ENCODE measurements at regions not wholly inside any gene's neighbourhood (a gene's known extent, or its start where the extent isn't known, plus 50 kb on each side); places are given as distances from the start of the nearest gene placed in this dataset.

DNA sequence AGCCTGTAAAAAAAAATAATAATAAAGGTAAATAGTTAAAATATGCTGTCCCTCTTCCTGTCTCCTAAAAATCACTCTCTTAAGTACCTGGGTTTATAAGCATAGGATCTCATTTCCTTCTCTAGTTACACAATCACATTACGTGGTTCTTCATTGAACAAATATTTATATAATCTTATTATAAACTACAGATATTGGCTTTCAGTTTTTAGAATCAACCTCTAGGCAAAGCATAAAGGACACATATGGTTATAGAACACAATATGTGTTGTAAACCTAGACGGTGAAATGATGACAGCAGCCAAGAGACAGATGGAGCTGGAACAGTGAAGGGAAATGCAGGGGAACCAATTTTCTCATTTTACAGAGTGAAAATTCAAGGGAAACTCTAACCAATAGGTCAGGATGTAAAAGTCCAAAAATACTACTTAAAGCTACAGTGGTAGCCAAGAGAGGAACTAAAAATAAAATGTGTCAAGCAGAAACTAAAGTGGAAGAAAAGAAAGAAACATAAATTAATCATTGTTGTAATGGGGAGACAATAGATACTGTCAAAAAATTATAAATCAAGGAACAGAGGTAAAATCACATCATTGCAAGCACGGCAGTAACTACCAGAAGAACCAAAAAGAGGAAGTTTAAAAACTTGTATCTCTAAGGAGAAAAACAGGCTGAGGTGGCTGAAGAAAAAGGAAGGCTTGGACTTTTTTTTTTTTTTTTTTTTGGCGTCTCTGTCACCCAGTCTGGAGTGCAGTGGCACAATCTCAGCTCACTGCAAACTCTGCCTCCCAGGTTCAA lies 82.8 kb upstream of the CDYL start:
- TF ChIP-seq, protein P1, sequence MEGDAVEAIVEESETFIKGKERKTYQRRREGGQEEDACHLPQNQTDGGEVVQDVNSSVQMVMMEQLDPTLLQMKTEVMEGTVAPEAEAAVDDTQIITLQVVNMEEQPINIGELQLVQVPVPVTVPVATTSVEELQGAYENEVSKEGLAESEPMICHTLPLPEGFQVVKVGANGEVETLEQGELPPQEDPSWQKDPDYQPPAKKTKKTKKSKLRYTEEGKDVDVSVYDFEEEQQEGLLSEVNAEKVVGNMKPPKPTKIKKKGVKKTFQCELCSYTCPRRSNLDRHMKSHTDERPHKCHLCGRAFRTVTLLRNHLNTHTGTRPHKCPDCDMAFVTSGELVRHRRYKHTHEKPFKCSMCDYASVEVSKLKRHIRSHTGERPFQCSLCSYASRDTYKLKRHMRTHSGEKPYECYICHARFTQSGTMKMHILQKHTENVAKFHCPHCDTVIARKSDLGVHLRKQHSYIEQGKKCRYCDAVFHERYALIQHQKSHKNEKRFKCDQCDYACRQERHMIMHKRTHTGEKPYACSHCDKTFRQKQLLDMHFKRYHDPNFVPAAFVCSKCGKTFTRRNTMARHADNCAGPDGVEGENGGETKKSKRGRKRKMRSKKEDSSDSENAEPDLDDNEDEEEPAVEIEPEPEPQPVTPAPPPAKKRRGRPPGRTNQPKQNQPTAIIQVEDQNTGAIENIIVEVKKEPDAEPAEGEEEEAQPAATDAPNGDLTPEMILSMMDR (IDR thresholded peaks at IDR 0.05; ENCODE audit: low read depth, low read length): no peak
- no peak for TF ChIP-seq EZH2phosphoT487 (IDR thresholded peaks at IDR 0.05; ENCODE audit: low read depth)
